ENCODE measurements at regions not wholly inside any gene's neighbourhood (a gene's known extent, or its start where the extent isn't known, plus 50 kb on each side); places are given as distances from the start of the nearest gene placed in this dataset.

- H3K36me3 ChIP-seq (ENCODE audit: insufficient read depth, low read length, poor library complexity, severe bottlenecking) = no peaks in the 10 kb centered on the region
- no peaks in the 10 kb centered on the region for H3K4me1 ChIP-seq (ENCODE audit: insufficient read depth, low read length, poor library complexity, severe bottlenecking)
- no peak overlapping the region for H3K27ac ChIP-seq (ENCODE audit: low read depth, low read length, poor library complexity, severe bottlenecking)
- CTCF ChIA-PET = no interaction called here
- H3K4me3 ChIP-seq (ENCODE audit: low read depth, low read length, poor library complexity, severe bottlenecking) = no peak overlapping the region
- DNase-seq (ENCODE audit: low spot score) = no peak
- POLR2A ChIA-PET (ENCODE audit: low non-redundant PET) = no interaction called here
- BruUV-seq (replicated peaks) = no TSS peak
- H3K27me3 ChIP-seq (replicated peaks; ENCODE audit: insufficient read depth, low read depth, low read length, poor library complexity) = no peaks in the 10 kb centered on the region
- TF ChIP-seq CTCF (conservative IDR thresholded peaks at IDR 0.05; ENCODE audit: low read depth, low read length) = no peak
- no peak for TF ChIP-seq EZH2 (IDR thresholded peaks at IDR 0.05; ENCODE audit: borderline replicate concordance, low read depth, low read length, poor library complexity, severe bottlenecking)
- intact Hi-C loops (cut with micrococcal nuclease; ENCODE audit: unreplicated experiment) = no loop called here
- H3K9me3 ChIP-seq (ENCODE audit: low read depth, low read length, poor library complexity, severe bottlenecking) = no peaks in the 10 kb centered on the region
These were observed 465.6 kb upstream of the ZNF385D start for GRCh38 chr3:22216601-22217000.

GRCh38 chr3:22225161-22225560, 474.2 kb upstream of the ZNF385D start:
- BruUV-seq (replicated peaks) = no TSS peak

GRCh38 chr3:22228705-22229104, 477.7 kb upstream of the ZNF385D start:
- intact Hi-C loops (cut with micrococcal nuclease; ENCODE audit: unreplicated experiment) = no loop called here
- ChIA-PET POLR2A (ENCODE audit: low non-redundant PET) (no interaction called here), CTCF (no interaction called here)
- H3K4me1 ChIP-seq (ENCODE audit: insufficient read depth, low read length, poor library complexity, severe bottlenecking) = no peaks in the 10 kb centered on the region
- no peaks in the 10 kb centered on the region for H3K36me3 ChIP-seq (ENCODE audit: insufficient read depth, low read length, poor library complexity, severe bottlenecking)
- no peak for TF ChIP-seq CTCF (conservative IDR thresholded peaks at IDR 0.05; ENCODE audit: low read depth, low read length)
- no peak for DNase-seq (ENCODE audit: low spot score)
- no peak overlapping the region for H3K4me3 ChIP-seq (ENCODE audit: low read depth, low read length, poor library complexity, severe bottlenecking)
- no TSS peak for BruUV-seq (replicated peaks)
- H3K27ac ChIP-seq (ENCODE audit: low read depth, low read length, poor library complexity, severe bottlenecking) = no peak overlapping the region
- no peaks in the 10 kb centered on the region for H3K27me3 ChIP-seq (replicated peaks; ENCODE audit: insufficient read depth, low read depth, low read length, poor library complexity)
- peaks cover 5% of the 10 kb centered on the region for H3K9me3 ChIP-seq (ENCODE audit: low read depth, low read length, poor library complexity, severe bottlenecking)

More at GRCh38 chr3:22225161-22225560, 474.2 kb upstream of the ZNF385D start:
- Histone ChIP-seq H3K4me1 (ENCODE audit: insufficient read depth, low read length, poor library complexity, severe bottlenecking) (no peaks in the 10 kb centered on the region), H3K36me3 (ENCODE audit: insufficient read depth, low read length, poor library complexity, severe bottlenecking) (no peaks in the 10 kb centered on the region), H3K27me3 (replicated peaks; ENCODE audit: insufficient read depth, low read depth, low read length, poor library complexity) (no peaks in the 10 kb centered on the region), H3K27ac (ENCODE audit: low read depth, low read length, poor library complexity, severe bottlenecking) (no peak overlapping the region), H3K9me3 (ENCODE audit: low read depth, low read length, poor library complexity, severe bottlenecking) (peaks cover 5% of the 10 kb centered on the region), H3K4me3 (ENCODE audit: low read depth, low read length, poor library complexity, severe bottlenecking) (no peak overlapping the region)
- POLR2A ChIA-PET (ENCODE audit: low non-redundant PET) = no interaction called here
- intact Hi-C loops (cut with micrococcal nuclease; ENCODE audit: unreplicated experiment) = no loop called here
- CTCF ChIA-PET = no interaction called here
- DNase-seq (ENCODE audit: low spot score) = no peak
- TF ChIP-seq EZH2 (IDR thresholded peaks at IDR 0.05; ENCODE audit: borderline replicate concordance, low read depth, low read length, poor library complexity, severe bottlenecking) = no peak

GRCh38 chr3:22231061-22231460, 480.1 kb upstream of the ZNF385D start:
- ChIA-PET CTCF (no interaction called here), POLR2A (ENCODE audit: low non-redundant PET) (no interaction called here)
- Histone ChIP-seq H3K27me3 (replicated peaks; ENCODE audit: insufficient read depth, low read depth, low read length, poor library complexity) (no peaks in the 10 kb centered on the region), H3K9me3 (ENCODE audit: low read depth, low read length, poor library complexity, severe bottlenecking) (peaks cover 13% of the 10 kb centered on the region), H3K4me3 (ENCODE audit: low read depth, low read length, poor library complexity, severe bottlenecking) (no peak overlapping the region), H3K27ac (ENCODE audit: low read depth, low read length, poor library complexity, severe bottlenecking) (no peak overlapping the region), H3K4me1 (ENCODE audit: insufficient read depth, low read length, poor library complexity, severe bottlenecking) (no peaks in the 10 kb centered on the region), H3K36me3 (ENCODE audit: insufficient read depth, low read length, poor library complexity, severe bottlenecking) (no peaks in the 10 kb centered on the region)
- intact Hi-C loops (cut with micrococcal nuclease; ENCODE audit: unreplicated experiment) = no loop called here
- no peak for TF ChIP-seq CTCF (conservative IDR thresholded peaks at IDR 0.05; ENCODE audit: low read depth, low read length)
- TF ChIP-seq EZH2 (IDR thresholded peaks at IDR 0.05; ENCODE audit: borderline replicate concordance, low read depth, low read length, poor library complexity, severe bottlenecking) = no peak
- DNase-seq (ENCODE audit: low spot score) = no peak
- BruUV-seq (replicated peaks) = no TSS peak
